Erythroblast (primary cell): ENCODE measurements at regions not wholly inside any gene's neighbourhood (a gene's known extent, or its start where the extent isn't known, plus 50 kb on each side); places are given as distances from the start of the nearest gene placed in this dataset.

Source experiments
- DNase-seq, 2 experiments: peaks; one replicate each; lab custom pipeline; 2025; lab: John Stamatoyannopoulos, UW
- GATA1 ChIP-seq: IDR thresholded peaks from 2 replicates; pipeline ENCODE4 v1.6.1; 2011; ENCODE audit warnings: low read depth, mild to moderate bottlenecking, control low read depth, low read length, moderate library complexity
- POLR2A ChIP-seq: IDR thresholded peaks from 2 replicates; pipeline ENCODE4 v1.6.1; 2011; ENCODE audit warnings: mild to moderate bottlenecking, low read length

DNA sequence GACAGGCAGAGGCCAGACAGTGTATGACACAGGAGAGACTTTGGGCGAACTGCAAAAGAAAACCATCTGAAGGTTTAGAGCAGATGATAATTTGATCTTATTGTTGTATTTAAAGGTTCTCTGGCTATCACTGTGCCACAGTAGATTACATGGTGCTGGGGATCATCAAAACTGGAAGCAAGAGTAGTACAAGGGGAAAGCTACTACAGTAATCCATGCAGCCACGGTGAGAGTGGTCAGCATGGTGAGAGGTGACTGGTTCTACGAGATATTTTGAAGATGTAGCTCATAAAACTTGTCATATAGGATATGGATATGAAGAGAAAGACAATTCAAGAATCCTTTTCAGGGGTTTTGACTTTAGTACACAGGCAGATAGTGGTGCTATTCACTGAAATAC is 194.8 kb upstream of the GULP1 start:
- no peak for DNase-seq
- no peak for TF ChIP-seq GATA1
- no peak for TF ChIP-seq POLR2A

DNA sequence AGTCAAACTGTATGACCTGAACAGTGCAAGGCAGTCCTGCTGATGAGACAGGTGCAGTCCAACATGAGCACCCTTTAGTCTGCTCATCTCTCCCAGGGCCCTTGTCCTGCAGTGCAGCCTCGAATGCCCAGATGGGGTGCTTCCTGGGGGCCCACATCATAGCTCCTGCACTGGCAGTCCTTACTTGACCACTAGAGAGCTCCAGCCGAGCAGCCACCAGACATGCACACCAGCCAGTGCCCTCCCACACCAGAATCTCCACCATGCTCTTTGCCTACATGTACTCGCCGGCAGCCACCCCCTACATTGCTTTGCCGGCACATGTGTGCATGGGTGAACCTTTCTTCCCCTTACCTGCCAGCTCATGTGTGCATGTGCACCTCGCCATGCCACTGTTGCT is 188.8 kb upstream of the GULP1 start:
- TF ChIP-seq POLR2A (no peak), GATA1 (no peak)
- DNase-seq, result no peak

DNA sequence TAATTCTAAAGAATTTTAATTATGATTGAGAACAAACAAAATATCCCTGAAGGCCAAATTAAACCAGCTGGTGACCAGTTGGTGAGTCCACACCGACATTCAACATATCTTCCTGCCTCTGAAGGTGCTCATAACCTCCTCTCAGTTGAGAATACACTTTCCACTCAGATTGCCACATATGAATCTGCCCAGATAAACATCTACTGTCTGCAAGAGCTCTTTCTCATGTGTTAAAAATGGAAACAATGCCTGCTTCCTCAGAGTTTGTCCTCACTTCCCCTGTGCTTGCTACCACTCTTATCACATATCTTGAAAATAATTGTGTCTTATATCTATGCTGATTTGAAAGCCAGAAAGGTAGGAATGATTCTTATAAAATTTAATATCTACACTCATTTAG is 177.7 kb upstream of the GULP1 start:
- TF ChIP-seq POLR2A, result no peak
- no peak for TF ChIP-seq GATA1
- DNase-seq, result no peak

DNA sequence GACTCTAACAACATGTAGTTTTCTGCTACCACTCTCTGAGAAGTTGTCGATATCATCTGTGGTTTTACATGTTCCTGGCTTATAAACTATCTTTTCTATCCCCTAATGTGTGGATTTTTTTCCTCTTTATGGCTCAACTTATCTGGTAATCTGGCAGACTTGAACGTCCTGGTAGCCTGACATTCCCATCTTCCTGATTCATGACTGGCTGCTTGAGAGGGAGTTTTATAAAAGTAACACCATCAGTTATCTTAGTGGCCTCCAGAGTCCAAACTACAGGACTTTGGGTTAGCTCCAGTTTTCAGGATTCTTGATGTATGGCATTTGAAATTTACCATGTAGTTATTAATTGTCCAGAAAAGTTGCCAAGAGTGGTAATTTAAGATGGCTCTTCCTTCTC is 174.0 kb upstream of the GULP1 start:
- DNase-seq, result no peak

DNA sequence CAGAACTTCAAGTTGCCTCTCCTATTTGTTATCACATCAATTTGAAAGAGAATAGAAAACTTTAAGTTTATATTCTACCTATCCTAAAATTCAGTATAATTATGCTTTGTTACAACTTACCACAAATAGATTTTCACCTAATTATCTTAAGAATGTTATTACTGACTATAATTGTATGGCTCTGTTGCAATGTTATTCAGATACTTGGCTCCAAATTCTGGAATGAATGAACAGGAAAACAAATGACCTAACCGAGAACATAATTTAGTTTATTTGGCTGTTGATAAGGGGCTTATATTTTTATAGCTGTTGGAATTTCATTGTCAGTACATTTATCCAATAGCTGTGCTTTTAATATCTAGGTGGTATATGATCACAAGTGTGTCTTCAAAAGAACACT is 173.2 kb upstream of the GULP1 start:
- no peak for TF ChIP-seq POLR2A
- no peak for TF ChIP-seq GATA1
- no peak for DNase-seq

More for the DNA sequence above, 174.0 kb upstream of the GULP1 start:
- TF ChIP-seq GATA1 (no peak), POLR2A (no peak)

DNA sequence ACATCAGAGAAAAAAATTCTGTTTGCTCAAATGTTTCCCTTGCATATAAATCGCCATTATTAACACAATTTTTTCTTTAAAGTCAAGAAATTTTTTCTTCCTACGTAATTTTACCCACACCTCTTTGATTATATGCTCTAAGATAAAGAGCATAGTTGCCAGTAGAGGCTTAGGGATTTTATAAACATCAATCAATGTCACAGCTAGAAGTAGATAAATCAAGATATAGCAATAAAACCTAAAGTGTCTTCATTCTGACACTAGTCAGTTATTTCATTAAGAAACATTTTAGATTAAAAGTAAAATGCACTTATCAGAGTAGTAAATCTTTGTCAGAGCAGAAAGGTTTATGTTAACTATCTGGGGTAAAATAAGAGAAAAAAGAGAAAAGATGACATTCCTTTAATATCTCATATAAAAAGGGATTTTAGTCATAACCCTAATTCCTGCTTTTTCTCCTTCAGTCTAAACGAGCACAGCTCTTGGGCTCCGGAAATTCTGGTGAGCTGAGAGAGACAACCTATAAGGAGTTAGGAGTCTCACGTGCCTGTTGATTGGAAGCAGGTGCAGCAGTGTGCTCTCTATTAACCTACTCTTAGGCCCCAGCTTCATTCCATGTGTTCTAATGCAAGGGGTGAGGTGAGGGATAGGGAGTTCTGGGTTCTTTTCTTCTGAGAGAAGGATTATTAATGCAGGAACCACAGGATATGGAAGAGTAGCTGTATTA is 172.4 kb upstream of the GULP1 start:
- no peak for TF ChIP-seq POLR2A
- TF ChIP-seq GATA1, result no peak
- DNase-seq, result no peak

DNA sequence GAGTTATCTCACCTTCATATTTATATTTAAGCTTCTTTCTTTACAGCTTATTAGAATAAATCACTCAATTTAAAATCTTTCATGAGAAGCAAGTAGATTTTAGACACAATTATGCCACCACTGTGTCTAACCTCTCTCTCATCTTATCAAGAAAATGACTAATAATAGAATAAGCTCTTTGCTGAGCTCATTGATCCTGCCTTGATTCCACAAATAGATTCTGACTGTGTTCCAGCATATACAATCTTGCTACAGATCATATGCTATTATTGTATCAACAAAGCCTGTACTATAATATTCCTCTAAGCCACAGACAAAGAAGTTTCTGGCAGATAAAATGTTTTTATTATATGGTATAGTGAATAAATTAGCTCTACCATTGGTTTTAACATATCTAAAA is 168.7 kb upstream of the GULP1 start:
- no peak for TF ChIP-seq POLR2A
- TF ChIP-seq GATA1, result no peak
- DNase-seq, result no peak

DNA sequence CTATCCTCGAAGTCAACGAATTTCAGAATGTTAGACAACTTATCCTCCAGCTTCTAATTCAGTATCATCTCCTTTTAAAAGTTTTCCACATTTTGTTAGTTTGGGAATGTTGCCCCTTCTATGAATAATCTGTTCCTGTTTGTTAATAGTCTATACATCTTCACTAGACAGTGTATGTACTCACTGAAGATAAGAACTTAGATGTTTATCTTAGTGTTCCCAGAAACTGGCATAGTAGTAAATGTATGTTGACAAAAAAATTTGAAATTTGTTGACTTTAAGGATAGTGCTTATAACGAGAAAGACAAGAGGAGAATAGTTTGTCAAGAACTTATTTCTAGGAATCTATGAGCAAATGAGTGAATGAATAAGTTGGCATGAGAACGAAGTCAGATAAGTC is 162.0 kb upstream of the GULP1 start:
- no peak for DNase-seq
- TF ChIP-seq GATA1 (no peak), POLR2A (no peak)

DNA sequence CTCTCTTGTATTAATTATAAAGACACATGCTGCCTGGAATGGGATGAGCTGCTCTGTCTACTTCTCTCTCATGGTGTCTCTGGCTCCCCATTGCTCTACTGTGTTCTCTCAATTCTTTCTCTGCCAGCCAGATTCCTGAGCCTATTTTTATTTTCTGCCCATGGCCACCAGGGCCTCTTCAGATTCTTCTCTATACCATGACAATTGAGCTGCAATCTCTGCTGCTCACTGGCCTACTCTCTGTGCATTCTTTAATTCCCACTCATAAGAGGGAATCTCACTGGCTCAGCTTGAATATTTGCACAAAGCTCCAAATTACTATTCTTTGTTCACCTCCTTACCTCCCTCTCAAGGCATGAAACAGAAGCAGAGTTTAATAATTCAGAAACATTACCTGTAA is 161.4 kb upstream of the GULP1 start:
- no peak for DNase-seq

DNA sequence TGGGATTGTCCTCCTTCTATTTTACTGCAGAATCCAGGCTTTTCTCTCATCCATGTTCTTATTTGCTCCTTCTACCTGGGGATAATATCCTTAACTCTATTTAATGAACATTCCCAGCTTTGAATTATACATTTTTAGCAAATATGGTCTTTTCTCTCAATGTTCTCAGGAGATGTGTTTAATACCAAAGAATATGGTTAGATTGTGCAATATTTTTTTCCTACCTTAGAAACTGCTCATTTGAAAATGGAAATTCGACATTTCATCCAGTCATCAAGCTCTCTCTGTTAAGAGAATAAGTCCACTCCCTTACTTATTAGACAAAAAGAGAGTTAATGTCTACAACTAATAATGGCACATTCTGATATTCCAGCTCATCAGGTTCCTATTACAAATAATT is 160.4 kb upstream of the GULP1 start:
- TF ChIP-seq POLR2A, result no peak
- no peak for TF ChIP-seq GATA1
- no peak for DNase-seq

More for the DNA sequence above, 161.4 kb upstream of the GULP1 start:
- no peak for TF ChIP-seq POLR2A
- TF ChIP-seq GATA1, result no peak

DNA sequence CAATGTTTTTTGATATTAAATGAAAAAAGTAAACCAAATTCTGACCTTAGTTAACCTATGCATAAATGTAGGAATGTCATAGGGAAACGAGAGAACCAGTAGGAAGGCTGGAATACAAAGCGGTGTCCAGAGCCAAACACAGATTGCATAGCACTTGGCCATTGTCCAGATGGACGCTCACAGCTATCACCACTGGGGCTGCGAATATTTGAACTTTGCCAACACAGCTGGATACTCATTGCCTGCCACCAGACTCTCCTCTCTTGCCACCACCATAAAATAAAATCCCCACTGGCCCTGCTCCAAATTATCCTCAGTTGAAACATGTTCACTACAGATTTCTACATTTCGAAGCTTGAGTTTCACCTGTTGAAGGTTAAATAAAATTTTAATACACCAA is 159.3 kb upstream of the GULP1 start:
- TF ChIP-seq POLR2A (no peak), GATA1 (no peak)
- DNase-seq, result no peak

DNA sequence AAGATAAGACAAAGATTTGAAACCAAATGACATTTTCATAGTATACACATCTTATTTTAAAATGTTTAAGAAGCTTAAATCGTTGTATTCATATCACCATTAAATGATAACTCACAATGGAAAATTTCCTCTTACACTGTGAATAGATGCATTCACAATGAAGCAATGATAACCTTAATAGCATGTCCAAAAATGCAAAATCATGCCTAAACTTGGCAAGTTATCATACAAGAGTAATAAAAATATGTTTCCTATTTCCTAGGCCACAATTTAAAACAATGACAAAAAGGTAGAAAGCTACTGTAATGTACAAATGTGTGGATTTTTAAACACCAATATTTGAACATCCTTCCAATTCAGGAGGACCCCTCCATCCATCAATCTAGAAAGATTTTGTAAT is 157.4 kb upstream of the GULP1 start:
- TF ChIP-seq GATA1, result no peak
- no peak for TF ChIP-seq POLR2A
- DNase-seq, result no peak

DNA sequence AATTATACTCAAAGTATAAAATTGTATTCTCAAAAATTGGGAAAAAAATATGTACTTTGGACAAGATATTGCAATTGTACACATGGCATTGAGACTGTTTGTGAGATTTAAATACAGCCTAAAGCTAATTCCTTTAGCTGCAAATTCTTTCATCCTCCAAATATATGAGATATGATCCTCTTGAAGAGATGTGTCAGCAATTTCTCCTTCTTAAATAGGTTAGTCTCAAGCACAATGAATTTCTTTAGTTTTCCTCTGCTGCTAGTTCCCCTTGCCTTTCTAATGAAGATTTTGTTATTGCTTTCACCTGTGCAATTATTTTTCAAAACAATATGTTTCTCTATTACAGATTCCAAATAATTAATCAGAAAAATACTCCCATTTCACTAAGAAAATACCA is 153.4 kb upstream of the GULP1 start:
- no peak for TF ChIP-seq GATA1
- no peak for TF ChIP-seq POLR2A
- DNase-seq, result no peak

DNA sequence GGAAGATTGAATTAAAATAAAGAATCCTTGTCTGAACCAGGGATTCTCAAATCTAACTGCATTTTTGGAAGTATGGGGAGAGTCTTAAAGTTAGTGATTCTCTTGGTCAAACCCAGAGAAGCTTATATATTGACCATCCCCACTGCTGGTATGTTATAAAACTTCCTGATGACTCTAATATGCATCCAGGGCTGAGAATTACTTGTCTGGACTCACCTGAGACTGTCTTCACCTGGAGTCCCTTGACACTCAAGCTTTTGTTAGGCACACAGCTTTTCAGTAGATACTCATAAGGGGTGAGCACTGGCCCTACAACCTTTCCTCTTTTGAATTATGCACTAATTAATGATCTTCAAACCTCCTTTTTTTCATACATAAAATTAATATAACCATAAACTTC is 149.6 kb upstream of the GULP1 start:
- TF ChIP-seq GATA1 (no peak), POLR2A (no peak)

DNA sequence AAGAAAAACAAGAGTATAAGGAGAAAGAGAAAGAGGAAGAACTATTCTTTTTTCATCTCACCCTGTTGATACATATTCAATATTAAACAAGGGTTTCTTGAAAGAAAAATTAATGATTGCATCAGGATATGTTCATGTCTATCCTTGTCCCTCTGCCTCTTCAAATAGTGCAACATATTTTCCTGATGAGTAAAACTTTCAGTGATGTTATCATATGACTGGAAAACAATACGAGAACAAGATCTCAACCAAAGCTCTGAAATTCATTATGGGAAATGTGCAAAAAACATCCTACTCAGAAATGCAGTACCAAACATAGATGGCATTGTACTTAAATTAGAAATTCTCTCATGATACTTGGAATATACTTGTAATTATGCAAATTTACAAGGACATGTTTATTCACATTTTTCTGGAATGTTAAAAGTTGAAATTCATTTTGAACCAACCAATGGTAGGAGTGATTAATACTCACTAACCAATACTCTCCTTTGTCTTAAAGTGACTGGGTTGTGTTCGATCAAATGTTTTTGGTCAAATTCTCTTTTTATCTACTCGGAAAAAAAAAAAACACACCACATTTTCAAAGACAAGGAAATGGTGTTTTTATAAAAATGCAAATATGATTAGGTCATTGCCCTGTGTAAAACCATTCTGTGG is 148.9 kb upstream of the GULP1 start:
- TF ChIP-seq GATA1 (no peak), POLR2A (no peak)
- no peak for DNase-seq

More for the DNA sequence above, 149.6 kb upstream of the GULP1 start:
- no peak for DNase-seq
